ENCODE measurements at regions not wholly inside any gene's neighbourhood (a gene's known extent, or its start where the extent isn't known, plus 50 kb on each side); places are given as distances from the start of the nearest gene placed in this dataset.

DNA sequence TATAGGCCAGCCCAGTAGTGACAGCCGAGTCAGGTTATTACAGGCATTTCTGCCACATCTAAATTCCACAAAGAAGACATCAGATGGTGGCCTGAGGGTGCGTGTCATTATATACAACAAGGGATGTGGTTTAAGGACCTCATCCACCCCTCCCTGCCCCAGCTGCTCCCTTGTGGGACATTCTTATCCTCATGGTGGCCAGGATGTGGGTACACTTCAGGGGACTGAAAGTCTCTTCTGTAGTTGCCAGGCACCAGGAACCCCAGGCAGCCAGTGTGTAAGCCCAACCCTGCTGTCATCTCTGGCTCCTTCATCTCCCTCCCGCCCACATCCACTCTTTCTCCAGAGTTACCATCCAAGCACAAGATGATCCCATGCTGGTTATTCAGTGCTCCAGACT is 224.9 kb upstream of the TOPAZ1 start:
- Histone ChIP-seq H2AFZ (ENCODE audit: low read length) (no peak overlapping the region), H3K14ac (ENCODE audit: insufficient read depth, low read length) (no peak overlapping the region), H2BK15ac (ENCODE audit: low read depth, low read length) (no peak overlapping the region), H3K79me1 (ENCODE audit: insufficient read depth, low read depth, low read length, poor library complexity, severe bottlenecking) (no peaks in the 10 kb centered on the region), H2BK12ac (ENCODE audit: insufficient read length, low read depth, low read length) (no peak overlapping the region), H2BK5ac (ENCODE audit: insufficient read length, low read length) (no peak overlapping the region), H3K23me2 (ENCODE audit: insufficient read length, low read depth, low read length, poor library complexity, severe bottlenecking) (peaks cover 6% of the 10 kb centered on the region), H3T11ph (ENCODE audit: low read length) (no peak overlapping the region), H3K27ac (ENCODE audit: insufficient read length, low read depth, low read length) (no peak overlapping the region), H3K4ac (ENCODE audit: low read depth, low read length) (no peak overlapping the region), H2BK20ac (ENCODE audit: low read depth, low read length, poor library complexity, severe bottlenecking) (no peak overlapping the region), H4K91ac (ENCODE audit: insufficient read length, low read depth, low read length) (no peak overlapping the region), H3K4me2 (ENCODE audit: insufficient read depth, insufficient read length, low read length) (no peak overlapping the region), H3K9ac (ENCODE audit: extremely low read depth, insufficient read length, low read length) (no peak overlapping the region), H4K5ac (ENCODE audit: insufficient read length, low read depth, low read length) (no peak overlapping the region), H3K23ac (ENCODE audit: insufficient read length, low read depth, low read length) (no peak overlapping the region), H3K9me3 (ENCODE audit: control insufficient read depth, low read depth, low read length) (no peaks in the 10 kb centered on the region), H3K4me1 (ENCODE audit: insufficient read depth, low read length) (peaks cover 14% of the 10 kb centered on the region; the same call in 1 of the 2 replicates), H3K56ac (ENCODE audit: insufficient read length, low read depth, low read length) (no peak overlapping the region), H3K27me3 (ENCODE audit: insufficient read depth, low read length) (peaks cover 2% of the 10 kb centered on the region; the same call in 1 of the 2 replicates), H4K20me1 (ENCODE audit: control insufficient read depth, insufficient read depth, insufficient read length) (no peaks in the 10 kb centered on the region), H2BK120ac (ENCODE audit: low read depth, low read length, poor library complexity, severe bottlenecking) (no peak overlapping the region), H2AK5ac (ENCODE audit: insufficient read length, low read length) (no peak overlapping the region), H4K8ac (replicated peaks; ENCODE audit: insufficient read length, low read depth, low read length) (no peak overlapping the region), H3K18ac (ENCODE audit: insufficient read length, low read depth, low read length) (no peak overlapping the region), H3K79me2 (ENCODE audit: insufficient read depth, low read length) (no peaks in the 10 kb centered on the region)
- Mint-ChIP-seq H3K36me3 (ENCODE audit: insufficient read depth in 1 of 3, low read depth in 3 of 3) (no peaks in the 10 kb centered on the region), H3K27ac (no peak overlapping the region), H3K27me3 (ENCODE audit: low read depth) (peaks cover 30% of the 10 kb centered on the region), H3K9me3 (no peaks in the 10 kb centered on the region; a peak in 1 of 5 replicates), H3K4me1 (peaks cover 48 to 63% of the 10 kb centered on the region in 2 experiments), H3K4me3 (no peak overlapping the region)
- no CpG with 5 or more reads among the region's 3 CpGs for WGBS (ENCODE audit: extremely low coverage, insufficient read length, low lambda C conversion rate)
- no peak for DNase-seq
- no peak for TF ChIP-seq CTCF (conservative IDR thresholded peaks at IDR 0.05)

All from H9 (cell line).